LNCaP clone FGC (cell line): ENCODE measurements at regions not wholly inside any gene's neighbourhood (a gene's known extent, or its start where the extent isn't known, plus 50 kb on each side); places are given as distances from the start of the nearest gene placed in this dataset.
"Not testable (repeated sequence)": the region's sequence is repeated elsewhere in the genome, so short reads cannot be mapped to it uniquely, and the experiment has no call there.

Experiments
- DNase-seq: peaks from one replicate; pipeline ENCODE4 v3.0.0-alpha.2; 2011; ENCODE audit warnings: low read depth
- H3K4me3 ChIP-seq: 2 replicates; pipeline ENCODE4 v1.5.1; 2011; ENCODE audit warnings: mild to moderate bottlenecking, low read depth, low read length, control low read depth
- CTCF ChIP-seq: IDR thresholded peaks from 2 replicates; pipeline ENCODE4 v1.5.1; 2012; ENCODE audit warnings: mild to moderate bottlenecking; ENCODE audit not compliant: control insufficient read depth, insufficient read depth; ENCODE audit errors: extremely low read depth

- no peak for TF ChIP-seq CTCF
- no peak for DNase-seq
- no peak overlapping the region for H3K4me3 ChIP-seq
These were observed 312.2 kb downstream of the FAT4 start for GRCh38 chr4:125626946-125627345.

GRCh38 chr4:125639182-125639621, 324.4 kb downstream of the FAT4 start:
- no peak overlapping the region for H3K4me3 ChIP-seq
- no peak for DNase-seq
- no peak for TF ChIP-seq CTCF

GRCh38 chr4:125641611-125642010, 326.9 kb downstream of the FAT4 start:
- DNase-seq = no peak
- H3K4me3 ChIP-seq = no peak overlapping the region
- TF ChIP-seq CTCF = no peak

GRCh38 chr4:125642645-125643044, 327.9 kb downstream of the FAT4 start:
- TF ChIP-seq CTCF = no peak
- no peak overlapping the region for H3K4me3 ChIP-seq
- DNase-seq = no peak

GRCh38 chr4:125649452-125649851, 334.7 kb downstream of the FAT4 start:
- no peak for DNase-seq
- TF ChIP-seq CTCF = no peak

GRCh38 chr4:125650557-125650956, 335.8 kb downstream of the FAT4 start:
- no peak for TF ChIP-seq CTCF
- H3K4me3 ChIP-seq = no peak overlapping the region
- no peak for DNase-seq

More at GRCh38 chr4:125649452-125649851, 334.7 kb downstream of the FAT4 start:
- H3K4me3 ChIP-seq = no peak overlapping the region

GRCh38 chr4:125651707-125652357, 337.1 kb downstream of the FAT4 start:
- H3K4me3 ChIP-seq, DNase-seq: not testable (repeated sequence)
